ENCODE measurements at regions not wholly inside any gene's neighbourhood (a gene's known extent, or its start where the extent isn't known, plus 50 kb on each side); places are given as distances from the start of the nearest gene placed in this dataset.

GRCh38 chr15:98025237-98025636 is 64.7 kb downstream of the ARRDC4 start:
- H3K27me3 ChIP-seq = no peaks in the 10 kb centered on the region
- DNase-seq (peak in 1 of 4 donors; percentile 25), ATAC-seq (no peak)
- intact Hi-C loops (cut with DNase I) = no loop called here
- 81% methylated on average over 2 of the region's 2 CpGs for WGBS, 2 donors
- no peak overlapping the region for H3K27ac ChIP-seq
- H3K36me3 ChIP-seq (replicated peaks in 1 of 2; ENCODE audit: insufficient read depth in 1 of 2, low read depth in 2 of 2) = no peaks in the 10 kb centered on the region
- TF ChIP-seq CTCF (IDR thresholded peaks at IDR 0.05) = no peak
- no peak for TF ChIP-seq POLR2A (IDR thresholded peaks at IDR 0.05)
- H3K4me1 ChIP-seq = no peaks in the 10 kb centered on the region
- no peaks in the 10 kb centered on the region for H3K9me3 ChIP-seq
- H3K4me3 ChIP-seq = no peak overlapping the region

- Histone ChIP-seq H3K27ac (no peak overlapping the region), H3K4me3 (no peak overlapping the region), H3K9me3 (no peaks in the 10 kb centered on the region), H3K27me3 (no peaks in the 10 kb centered on the region), H3K4me1 (no peaks in the 10 kb centered on the region), H3K36me3 (replicated peaks in 1 of 2; ENCODE audit: insufficient read depth in 1 of 2, low read depth in 2 of 2) (no peaks in the 10 kb centered on the region)
- intact Hi-C loops (cut with DNase I) = no loop called here
- DNase-seq (no peak), ATAC-seq (no peak)
- WGBS, 2 donors = 71 to 78% methylated on average over 4 of the region's 4 CpGs
- no peak for TF ChIP-seq CTCF (IDR thresholded peaks at IDR 0.05)
- TF ChIP-seq POLR2A (IDR thresholded peaks at IDR 0.05) = no peak
These were observed 74.2 kb downstream of the ARRDC4 start for GRCh38 chr15:98034731-98035130.

GRCh38 chr15:98035134-98035533 is 74.6 kb downstream of the ARRDC4 start:
- no peaks in the 10 kb centered on the region for H3K9me3 ChIP-seq
- H3K36me3 ChIP-seq (replicated peaks in 1 of 2; ENCODE audit: insufficient read depth in 1 of 2, low read depth in 2 of 2) = no peaks in the 10 kb centered on the region
- H3K27me3 ChIP-seq = no peaks in the 10 kb centered on the region
- ATAC-seq (no peak), DNase-seq (no peak)
- TF ChIP-seq CTCF (IDR thresholded peaks at IDR 0.05) (no peak), POLR2A (IDR thresholded peaks at IDR 0.05) (no peak)
- no peak overlapping the region for H3K4me3 ChIP-seq
- H3K4me1 ChIP-seq = no peaks in the 10 kb centered on the region
- 86 to 91% methylated on average over 7 of the region's 7 CpGs for WGBS, 2 donors
- intact Hi-C loops (cut with DNase I) = no loop called here
- no peak overlapping the region for H3K27ac ChIP-seq

GRCh38 chr15:98035577-98036010 is 75.1 kb downstream of the ARRDC4 start:
- H3K9me3 ChIP-seq = no peaks in the 10 kb centered on the region
- DNase-seq (no peak), ATAC-seq (no peak)
- WGBS, 2 donors = 83 to 89% methylated on average over 2 of the region's 2 CpGs
- intact Hi-C loops (cut with DNase I) = no loop called here
- no peaks in the 10 kb centered on the region for H3K4me1 ChIP-seq
- H3K36me3 ChIP-seq (replicated peaks in 1 of 2; ENCODE audit: insufficient read depth in 1 of 2, low read depth in 2 of 2) = no peaks in the 10 kb centered on the region
- no peak overlapping the region for H3K4me3 ChIP-seq
- no peaks in the 10 kb centered on the region for H3K27me3 ChIP-seq
- H3K27ac ChIP-seq = no peak overlapping the region
- TF ChIP-seq POLR2A (IDR thresholded peaks at IDR 0.05) = no peak
- TF ChIP-seq CTCF (IDR thresholded peaks at IDR 0.05) = no peak

- no peak overlapping the region for H3K4me3 ChIP-seq
- no peak for DNase-seq
- no peak for ATAC-seq
- no peak overlapping the region for H3K27ac ChIP-seq
- no peak for TF ChIP-seq CTCF (IDR thresholded peaks at IDR 0.05)
- TF ChIP-seq POLR2A (IDR thresholded peaks at IDR 0.05) = no peak
- H3K9me3 ChIP-seq = no peaks in the 10 kb centered on the region
- no peaks in the 10 kb centered on the region for H3K36me3 ChIP-seq (replicated peaks in 1 of 2; ENCODE audit: insufficient read depth in 1 of 2, low read depth in 2 of 2)
- H3K27me3 ChIP-seq = no peaks in the 10 kb centered on the region
- intact Hi-C loops (cut with DNase I) = no loop called here
- H3K4me1 ChIP-seq = no peaks in the 10 kb centered on the region
- WGBS, 2 donors = 83 to 84% methylated on average over 4 of the region's 4 CpGs
These were observed 79.1 kb downstream of the ARRDC4 start for GRCh38 chr15:98039596-98039995.
